ENCODE measurements at regions not wholly inside any gene's neighbourhood (a gene's known extent, or its start where the extent isn't known, plus 50 kb on each side); places are given as distances from the start of the nearest gene placed in this dataset.

- peak; percentile 57 for DNase-seq
Observed at GRCh38 chr2:8154936-8155335, 526.9 kb upstream of the ID2 start.

- DNase-seq = no peak
Observed at GRCh38 chr2:8157621-8158430, 524.0 kb upstream of the ID2 start.

- DNase-seq = no peak
Observed at GRCh38 chr2:8158711-8159110, 523.1 kb upstream of the ID2 start.

- no peak for DNase-seq
Observed at GRCh38 chr2:8159211-8159965, 522.5 kb upstream of the ID2 start.

- DNase-seq = no peak
Observed at GRCh38 chr2:8159966-8160603, 521.8 kb upstream of the ID2 start.

- DNase-seq = no peak
Observed at GRCh38 chr2:8160959-8161358, 520.9 kb upstream of the ID2 start.

GRCh38 chr2:8162552-8162951 is 519.3 kb upstream of the ID2 start:
- no peak for DNase-seq

- no peak for DNase-seq
Observed at GRCh38 chr2:8165550-8165949, 516.3 kb upstream of the ID2 start.

- DNase-seq = no peak
Observed at GRCh38 chr2:8168022-8168717, 513.7 kb upstream of the ID2 start.

GRCh38 chr2:8168876-8169424 is 512.9 kb upstream of the ID2 start:
- no peak for DNase-seq

- DNase-seq = no peak
Observed at GRCh38 chr2:8169443-8169842, 512.4 kb upstream of the ID2 start.

- DNase-seq = no peak
Observed at GRCh38 chr2:8170552-8171327, 511.1 kb upstream of the ID2 start.

GRCh38 chr2:8171608-8172007 is 510.2 kb upstream of the ID2 start:
- DNase-seq = no peak

GRCh38 chr2:8172661-8173060 is 509.2 kb upstream of the ID2 start:
- no peak for DNase-seq

- DNase-seq = peak; percentile 71
Observed at GRCh38 chr2:8174641-8175257, 507.1 kb upstream of the ID2 start.

GRCh38 chr2:8176887-8177286 is 505.0 kb upstream of the ID2 start:
- peak; percentile 76 for DNase-seq

- peak; percentile 85 for DNase-seq
Observed at GRCh38 chr2:8177566-8177965, 504.3 kb upstream of the ID2 start.

GRCh38 chr2:8178911-8179310 is 502.9 kb upstream of the ID2 start:
- peak; percentile 72 for DNase-seq

GRCh38 chr2:8189316-8189715 is 492.5 kb upstream of the ID2 start:
- no peak for DNase-seq

- DNase-seq = no peak
Observed at GRCh38 chr2:8190279-8190678, 491.6 kb upstream of the ID2 start.

GRCh38 chr2:8191427-8191826 is 490.4 kb upstream of the ID2 start:
- no peak for DNase-seq

- DNase-seq = no peak
Observed at GRCh38 chr2:8193146-8193545, 488.7 kb upstream of the ID2 start.

All from suppressor macrophage treated with lipopolysaccharide for 4 hours (primary cell).